Peyer's patch (tissue), 4 donors: ENCODE measurements at regions not wholly inside any gene's neighbourhood (a gene's known extent, or its start where the extent isn't known, plus 50 kb on each side); places are given as distances from the start of the nearest gene placed in this dataset.

Experiments used
- DNase-seq, 3 donors: peaks; one replicate each; pipeline ENCODE4 v3.0.0-alpha.2; 2017 to 2019
- H3K27ac ChIP-seq, 4 donors: fragments of 200-600 bp; sonication (generic); one replicate each; pipeline ENCODE4 v1.5.1; 2016 to 2019
- H3K27me3 ChIP-seq, 2 donors: fragments of 200-600 bp; sonication (generic); one replicate each; pipeline ENCODE4 v1.5.1; 2019
- H3K36me3 ChIP-seq, 3 donors: fragments of 200-600 bp; sonication (generic); one replicate each; pipeline ENCODE4 v1.5.1; 2016 to 2019
- H3K4me1 ChIP-seq, 4 donors: fragments of 200-600 bp; sonication (generic); one replicate each; pipeline ENCODE4 v1.5.1; 2016 to 2019
- H3K4me3 ChIP-seq, 4 donors: fragments of 200-600 bp; sonication (generic); 1 replicate in 3 of 4; 2 replicates in 1 of 4; pipeline ENCODE4 v1.5.1; 2016 to 2019; ENCODE audit warnings: mild to moderate bottlenecking in 1 of 4
- H3K9me3 ChIP-seq, 4 donors: fragments of 200-600 bp; sonication (generic); one replicate each; pipeline ENCODE4 v1.5.1; 2016 to 2019; ENCODE audit warnings: mild to moderate bottlenecking in 1 of 4
- POLR2A ChIP-seq, 2 donors: fragments of 450-650 bp; IDR thresholded peaks; one replicate each; pipeline ENCODE4 v1.5.1; 2017; ENCODE audit warnings: antibody characterized with exemption in 2 of 2, mild to moderate bottlenecking in 2 of 2, moderate library complexity in 2 of 2
- TF ChIP-seq, protein P1 (sequence below), 6 experiments: fragments of 450-650 bp in 4 of 6; fragments of 200-600 bp in 2 of 6; sonication (generic) in 1 of 6; IDR thresholded peaks; one replicate each; pipeline ENCODE4 v1.5.1; 2017 to 2019; ENCODE audit warnings: antibody characterized with exemption in 6 of 6, mild to moderate bottlenecking in 3 of 6, moderate library complexity in 1 of 6

DNA sequence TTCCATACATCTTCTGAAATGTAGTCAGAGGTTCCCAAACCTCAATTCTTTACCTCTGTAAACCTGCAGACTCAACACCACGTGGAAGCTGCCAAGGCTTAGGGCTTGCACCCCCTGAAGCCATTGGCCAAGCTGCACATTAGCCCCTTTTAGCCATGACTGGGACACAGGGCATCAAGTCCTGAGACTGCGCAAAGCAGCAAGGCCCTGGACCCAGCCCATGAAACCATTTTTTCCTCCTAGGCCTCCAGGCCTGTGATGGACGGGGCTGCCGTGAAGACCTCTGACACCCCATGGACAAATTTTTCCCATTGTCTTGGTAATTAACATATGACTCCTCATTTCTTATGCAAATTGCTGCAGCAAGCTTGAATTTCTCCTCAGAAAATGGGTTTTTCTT lies 727.8 kb downstream of the C6orf118 start:
- TF ChIP-seq, protein P1, sequence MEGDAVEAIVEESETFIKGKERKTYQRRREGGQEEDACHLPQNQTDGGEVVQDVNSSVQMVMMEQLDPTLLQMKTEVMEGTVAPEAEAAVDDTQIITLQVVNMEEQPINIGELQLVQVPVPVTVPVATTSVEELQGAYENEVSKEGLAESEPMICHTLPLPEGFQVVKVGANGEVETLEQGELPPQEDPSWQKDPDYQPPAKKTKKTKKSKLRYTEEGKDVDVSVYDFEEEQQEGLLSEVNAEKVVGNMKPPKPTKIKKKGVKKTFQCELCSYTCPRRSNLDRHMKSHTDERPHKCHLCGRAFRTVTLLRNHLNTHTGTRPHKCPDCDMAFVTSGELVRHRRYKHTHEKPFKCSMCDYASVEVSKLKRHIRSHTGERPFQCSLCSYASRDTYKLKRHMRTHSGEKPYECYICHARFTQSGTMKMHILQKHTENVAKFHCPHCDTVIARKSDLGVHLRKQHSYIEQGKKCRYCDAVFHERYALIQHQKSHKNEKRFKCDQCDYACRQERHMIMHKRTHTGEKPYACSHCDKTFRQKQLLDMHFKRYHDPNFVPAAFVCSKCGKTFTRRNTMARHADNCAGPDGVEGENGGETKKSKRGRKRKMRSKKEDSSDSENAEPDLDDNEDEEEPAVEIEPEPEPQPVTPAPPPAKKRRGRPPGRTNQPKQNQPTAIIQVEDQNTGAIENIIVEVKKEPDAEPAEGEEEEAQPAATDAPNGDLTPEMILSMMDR (IDR thresholded peaks at IDR 0.05), result no peak
- TF ChIP-seq POLR2A (IDR thresholded peaks at IDR 0.05), result no peak
- Histone ChIP-seq H3K4me1 (no peaks in the 10 kb centered on the region), H3K36me3 (no peaks in the 10 kb centered on the region), H3K27me3 (no peaks in the 10 kb centered on the region), H3K27ac (no peak overlapping the region), H3K4me3 (no peak overlapping the region), H3K9me3 (peaks cover 0 to 7% (median 0%) of the 10 kb centered on the region in 4 donors)
- DNase-seq, result no peak

DNA sequence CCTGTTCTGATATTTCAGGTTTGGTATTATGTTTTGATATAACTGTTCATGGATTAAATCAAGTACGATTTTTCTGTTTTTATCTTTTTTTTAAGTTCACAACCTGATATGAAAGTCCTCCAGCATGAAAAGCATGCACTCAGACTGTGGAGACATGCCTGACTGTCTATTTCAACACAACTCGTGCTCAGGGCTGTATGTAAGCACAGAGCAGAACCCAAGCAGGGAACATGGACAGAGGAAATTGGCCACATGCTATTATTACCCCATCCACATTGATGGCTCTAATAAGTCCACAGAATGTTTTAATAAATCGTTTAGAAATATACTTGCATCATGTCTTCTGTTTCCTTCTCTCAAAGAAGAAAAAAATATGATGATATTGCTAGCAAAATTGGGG lies 730.4 kb downstream of the C6orf118 start:
- Histone ChIP-seq H3K9me3 (peaks cover 0 to 7% (median 0%) of the 10 kb centered on the region in 4 donors), H3K27ac (no peak overlapping the region), H3K36me3 (no peaks in the 10 kb centered on the region), H3K4me1 (no peaks in the 10 kb centered on the region), H3K27me3 (no peaks in the 10 kb centered on the region), H3K4me3 (no peak overlapping the region)
- no peak for TF ChIP-seq POLR2A (IDR thresholded peaks at IDR 0.05)
- TF ChIP-seq, protein P1 (IDR thresholded peaks at IDR 0.05), result no peak
- no peak for DNase-seq

DNA sequence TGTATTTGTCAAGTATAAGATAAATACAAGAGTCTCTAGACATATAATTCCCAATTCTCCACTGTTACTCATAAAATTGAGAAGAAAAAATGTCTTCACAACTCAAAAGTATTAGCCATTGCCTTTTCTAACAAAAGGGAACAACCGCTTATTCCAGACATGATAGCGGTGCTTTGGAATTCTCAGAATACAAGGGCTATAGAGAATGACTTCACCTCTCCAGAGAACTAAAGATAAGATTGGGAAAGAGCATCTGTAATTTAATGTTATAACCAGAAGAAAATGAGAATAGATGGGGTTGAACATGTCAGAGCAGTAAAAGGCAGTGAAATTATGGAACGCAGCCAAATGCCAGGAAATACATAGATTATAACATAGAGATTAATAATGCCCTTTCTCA lies 730.8 kb downstream of the C6orf118 start:
- DNase-seq, result no peak
- no peaks in the 10 kb centered on the region for H3K4me1 ChIP-seq
- no peaks in the 10 kb centered on the region for H3K27me3 ChIP-seq
- H3K9me3 ChIP-seq, result peaks cover 0 to 7% (median 0%) of the 10 kb centered on the region in 4 donors
- TF ChIP-seq, protein P1 (IDR thresholded peaks at IDR 0.05), result no peak
- no peak for TF ChIP-seq POLR2A (IDR thresholded peaks at IDR 0.05)
- no peaks in the 10 kb centered on the region for H3K36me3 ChIP-seq
- no peak overlapping the region for H3K4me3 ChIP-seq
- no peak overlapping the region for H3K27ac ChIP-seq

DNA sequence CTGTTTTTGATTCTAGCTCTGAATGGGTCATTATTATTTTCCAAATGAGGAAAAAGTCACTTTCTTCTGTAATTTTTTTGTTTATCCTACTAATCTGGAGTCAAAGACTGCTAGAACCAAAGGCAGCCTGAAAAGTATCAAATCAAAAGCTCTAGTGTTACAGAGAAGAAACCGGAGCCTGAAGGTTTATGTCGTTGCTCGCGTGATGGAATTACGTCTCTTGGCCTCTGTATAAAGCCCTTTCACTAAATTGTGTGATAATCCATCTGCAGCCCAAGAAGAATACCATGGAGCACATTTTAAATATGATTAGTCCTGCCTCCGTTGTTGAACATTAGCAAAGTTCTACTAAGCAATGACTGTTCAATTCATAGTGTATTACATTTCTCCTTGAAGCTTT lies 738.6 kb downstream of the C6orf118 start:
- no peaks in the 10 kb centered on the region for H3K27me3 ChIP-seq
- no peaks in the 10 kb centered on the region for H3K9me3 ChIP-seq
- no peak overlapping the region for H3K4me3 ChIP-seq
- no peaks in the 10 kb centered on the region for H3K36me3 ChIP-seq
- no peak for DNase-seq
- no peaks in the 10 kb centered on the region for H3K4me1 ChIP-seq
- no peak for TF ChIP-seq POLR2A (IDR thresholded peaks at IDR 0.05)
- TF ChIP-seq, protein P1 (IDR thresholded peaks at IDR 0.05), result no peak
- no peak overlapping the region for H3K27ac ChIP-seq

DNA sequence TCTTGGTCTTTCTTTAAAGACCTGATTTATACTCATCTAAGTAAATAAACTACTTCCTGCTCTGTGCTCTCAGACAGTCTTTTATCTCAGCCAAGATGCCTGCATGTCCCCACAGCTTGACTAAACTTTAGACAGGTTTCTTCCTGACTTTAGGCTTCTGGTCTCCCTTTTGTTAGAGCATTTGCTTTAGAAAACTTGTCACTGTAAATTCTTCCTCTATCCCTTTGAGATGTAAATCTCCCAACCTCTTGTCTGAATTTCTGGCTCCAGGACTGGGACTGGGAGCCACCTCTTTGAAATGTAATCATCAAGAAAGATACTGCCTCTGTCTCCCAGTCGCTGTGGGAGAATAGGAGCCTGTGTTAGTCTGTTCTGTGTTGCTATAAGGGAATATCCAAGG lies 739.9 kb downstream of the C6orf118 start:
- DNase-seq, result no peak
- no peaks in the 10 kb centered on the region for H3K27me3 ChIP-seq
- H3K27ac ChIP-seq, result no peak overlapping the region
- H3K9me3 ChIP-seq, result no peaks in the 10 kb centered on the region
- TF ChIP-seq POLR2A (IDR thresholded peaks at IDR 0.05), result no peak
- TF ChIP-seq, protein P1 (IDR thresholded peaks at IDR 0.05), result no peak
- H3K4me1 ChIP-seq, result no peaks in the 10 kb centered on the region
- H3K36me3 ChIP-seq, result no peaks in the 10 kb centered on the region
- no peak overlapping the region for H3K4me3 ChIP-seq

DNA sequence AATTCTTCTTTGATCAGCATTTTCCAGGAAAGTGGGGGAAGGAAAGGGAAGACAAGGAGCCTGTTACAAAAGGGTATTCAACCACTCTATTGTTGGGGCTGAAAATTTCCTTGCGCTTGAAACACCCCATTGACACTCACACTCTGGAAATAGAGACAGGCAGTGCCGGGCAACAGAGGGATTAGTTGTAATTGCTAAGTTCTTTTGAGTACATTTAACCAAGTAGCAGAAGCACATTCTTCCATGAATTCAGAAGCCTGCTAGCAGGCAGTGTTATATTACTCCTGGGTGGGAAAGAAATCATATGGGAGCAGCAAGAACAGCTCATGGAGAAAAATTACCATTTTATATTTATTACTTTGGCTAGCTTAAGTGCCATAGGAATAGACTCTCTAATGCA lies 745.5 kb downstream of the C6orf118 start:
- Histone ChIP-seq H3K9me3 (peaks cover 0 to 4% (median 0%) of the 10 kb centered on the region in 4 donors), H3K4me3 (no peak overlapping the region), H3K27ac (no peak overlapping the region), H3K36me3 (no peaks in the 10 kb centered on the region), H3K27me3 (no peaks in the 10 kb centered on the region), H3K4me1 (no peaks in the 10 kb centered on the region)
- DNase-seq, result no peak
- TF ChIP-seq, protein P1 (IDR thresholded peaks at IDR 0.05), result no peak
